A549 (cell line): ENCODE measurements at regions not wholly inside any gene's neighbourhood (a gene's known extent, or its start where the extent isn't known, plus 50 kb on each side); places are given as distances from the start of the nearest gene placed in this dataset.

ENCODE experiments used
- CEBPB ChIP-seq, 2 experiments: fragments of >200 bp in 1 of 2; sonication (Bioruptor Twin) in 1 of 2; formaldehyde crosslinking in 1 of 2; IDR thresholded peaks; 2 replicates each; pipeline ENCODE4 v1.6.1; 2012 to 2016
- CTCF ChIP-seq: fragments of >200 bp; sonication (Bioruptor Twin); formaldehyde crosslinking; IDR thresholded peaks from 3 replicates; pipeline ENCODE4 v1.5.1; 2016
- HDAC2 ChIP-seq: fragments of 200-600 bp; sonication (generic); IDR thresholded peaks from 2 replicates; pipeline ENCODE4 v1.6.1; 2016
- MAX ChIP-seq: IDR thresholded peaks from 2 replicates; pipeline ENCODE4 v1.6.1; 2012
- NR3C1 ChIP-seq: fragments of >200 bp; sonication (Bioruptor Twin); formaldehyde crosslinking; IDR thresholded peaks from 3 replicates; pipeline ENCODE4 v1.6.1; 2017
- POLR2A ChIP-seq: IDR thresholded peaks from 2 replicates; pipeline ENCODE4 v1.6.1; 2012; ENCODE audit warnings: mild to moderate bottlenecking, low read length
- RAD21 ChIP-seq, 2 experiments: fragments of >200 bp in 1 of 2; sonication (Bioruptor Twin) in 1 of 2; formaldehyde crosslinking in 1 of 2; IDR thresholded peaks in 1 of 2; conservative IDR thresholded peaks in 1 of 2; 2 replicates in 1 of 2; 3 replicates in 1 of 2; pipeline ENCODE4 v1.6.1; 2012 to 2018; ENCODE audit warnings: inconsistent platforms in 1 of 2
- REST ChIP-seq: fragments of 200-600 bp; sonication (generic); IDR thresholded peaks from 2 replicates; pipeline ENCODE4 v1.6.1; 2016; ENCODE audit warnings: antibody characterized with exemption, mild to moderate bottlenecking, moderate library complexity
- SMC3 ChIP-seq: fragments of >200 bp; sonication (Bioruptor Twin); formaldehyde crosslinking; IDR thresholded peaks from 3 replicates; pipeline ENCODE4 v1.6.1; 2018; ENCODE audit warnings: inconsistent platforms
- TP53 ChIP-seq: fragments of 250-450 bp; sonication (Bioruptor Pico); IDR thresholded peaks from 2 replicates; pipeline ENCODE4 v1.5.0; 2021; ENCODE audit warnings: mild to moderate bottlenecking, moderate library complexity
- USF2 ChIP-seq: fragments of 450-650 bp; IDR thresholded peaks from 2 replicates; pipeline ENCODE4 v1.6.1; 2014; ENCODE audit warnings: antibody characterized with exemption
- ZSCAN20 ChIP-seq: fragments of 250-450 bp; sonication (Bioruptor Pico); IDR thresholded peaks from 2 replicates; pipeline ENCODE4 v1.8.0; 2022; ENCODE audit warnings: mild to moderate bottlenecking, moderate library complexity

- peak; percentile 50 for TF ChIP-seq CTCF
- TF ChIP-seq POLR2A = no peak
- TF ChIP-seq USF2 = no peak
- no peak for TF ChIP-seq HDAC2
- peak; percentile 69 to 76 for TF ChIP-seq RAD21 (conservative IDR thresholded peaks at IDR 0.05 in 1 of 2, IDR thresholded peaks at IDR 0.05 in 1 of 2)
- no peak for TF ChIP-seq REST
- no peak for TF ChIP-seq ZSCAN20 (CRISPR knock-in tag)
- TF ChIP-seq NR3C1 = no peak
- 0 out of 2 replicates have a peak, but pooled peaks have one; percentile 8 for TF ChIP-seq MAX
- peak; percentile 55 for TF ChIP-seq SMC3
- TF ChIP-seq CEBPB (IDR thresholded peaks at IDR 0.05) = no peak
- no peak for TF ChIP-seq TP53
Observed at GRCh38 chr2:71778936-71779773, 325.8 kb downstream of the DYSF start.
